ENCODE measurements at regions not wholly inside any gene's neighbourhood (a gene's known extent, or its start where the extent isn't known, plus 50 kb on each side); places are given as distances from the start of the nearest gene placed in this dataset.

DNA sequence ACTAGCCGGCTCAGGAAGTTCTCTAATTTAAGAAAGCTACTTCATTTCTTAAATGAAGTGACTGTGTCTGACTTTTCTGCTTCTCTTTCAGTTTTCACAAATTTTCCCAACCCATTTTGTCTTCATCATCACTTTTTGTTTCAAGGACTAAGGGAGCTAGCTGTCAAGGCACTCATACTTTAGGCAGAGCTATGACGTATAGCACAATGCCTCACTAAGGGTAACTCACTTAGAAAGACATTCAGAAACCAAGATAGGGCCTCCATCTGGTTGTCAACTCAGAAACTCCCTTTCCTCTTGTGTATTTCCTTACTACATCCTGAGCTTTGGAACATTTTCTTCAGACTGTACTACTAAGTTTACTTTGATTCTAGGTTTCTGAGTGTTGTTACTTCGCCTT is 397.9 kb downstream of the TOX3 start:
- CTCF ChIA-PET = no interaction called here
- Histone ChIP-seq H3K27me3 (replicated peaks in 1 of 2; ENCODE audit: control insufficient read depth in 2 of 2, extremely low read depth in 1 of 2, insufficient read depth in 2 of 2, low read length in 1 of 2) (no peaks in the 10 kb centered on the region), H3K9me3 (no peaks in the 10 kb centered on the region), H3K36me3 (ENCODE audit: control insufficient read depth in 2 of 2, extremely low read depth in 1 of 2, insufficient read depth in 1 of 2, low read length in 1 of 2) (no peaks in the 10 kb centered on the region), H3K4me3 (ENCODE audit: control insufficient read depth in 1 of 2, extremely low read depth in 1 of 2, low read length in 1 of 2) (no peak overlapping the region), H3K27ac (ENCODE audit: low read length) (no peak overlapping the region), H3K4me1 (ENCODE audit: control insufficient read depth in 1 of 2, extremely low read depth in 1 of 2, insufficient read depth in 2 of 2, low read length in 2 of 2) (no peaks in the 10 kb centered on the region)
- no peak for DNase-seq
- ATAC-seq (replicated peaks in 1 of 4) = no peak
- Mint-ChIP-seq H3K27me3 (no peaks in the 10 kb centered on the region), H3K27ac (no peak overlapping the region), H3K4me1 (no peaks in the 10 kb centered on the region), H3K9me3 (peaks cover 2 to 15% (median 9%) of the 10 kb centered on the region in 3 donors), H3K36me3 (no peaks in the 10 kb centered on the region), H3K4me3 (no peak overlapping the region)
- WGBS (ENCODE audit: insufficient coverage) = 57% methylated on average over 1 of the region's 3 CpGs
- POLR2A ChIA-PET = no interaction called here

DNA sequence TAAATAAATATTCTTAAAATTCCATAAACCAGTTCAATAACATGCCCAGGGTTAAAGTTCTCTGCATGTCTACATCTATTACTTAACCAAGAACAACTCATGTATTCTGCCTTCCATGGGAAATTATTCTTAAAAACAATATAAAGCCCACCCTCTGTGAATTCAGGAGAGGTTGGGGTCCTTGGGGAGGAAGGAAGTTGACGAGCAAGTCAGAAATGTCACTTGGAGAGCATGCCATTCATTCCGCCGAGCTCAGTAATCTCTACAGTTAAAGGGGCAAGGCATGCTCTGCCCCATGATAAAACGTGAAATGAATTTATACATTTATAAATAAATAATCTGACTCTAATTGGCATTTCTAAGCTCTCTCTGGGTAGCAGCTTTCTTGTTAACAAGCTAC is 405.1 kb downstream of the TOX3 start:
- Mint-ChIP-seq H3K9me3 (peaks cover 6 to 10% (median 7%) of the 10 kb centered on the region in 3 donors), H3K27ac (no peak overlapping the region), H3K36me3 (no peaks in the 10 kb centered on the region), H3K4me1 (no peaks in the 10 kb centered on the region), H3K27me3 (no peaks in the 10 kb centered on the region), H3K4me3 (no peak overlapping the region)
- ATAC-seq (replicated peaks in 1 of 4) (no peak), DNase-seq (no peak)
- Histone ChIP-seq H3K36me3 (ENCODE audit: control insufficient read depth in 2 of 2, extremely low read depth in 1 of 2, insufficient read depth in 1 of 2, low read length in 1 of 2) (no peaks in the 10 kb centered on the region), H3K9me3 (no peaks in the 10 kb centered on the region), H3K4me1 (ENCODE audit: control insufficient read depth in 1 of 2, extremely low read depth in 1 of 2, insufficient read depth in 2 of 2, low read length in 2 of 2) (no peaks in the 10 kb centered on the region), H3K27ac (ENCODE audit: low read length) (no peak overlapping the region), H3K27me3 (replicated peaks in 1 of 2; ENCODE audit: control insufficient read depth in 2 of 2, extremely low read depth in 1 of 2, insufficient read depth in 2 of 2, low read length in 1 of 2) (no peaks in the 10 kb centered on the region), H3K4me3 (ENCODE audit: control insufficient read depth in 1 of 2, extremely low read depth in 1 of 2, low read length in 1 of 2) (no peak overlapping the region)
- ChIA-PET POLR2A (no interaction called here), CTCF (no interaction called here)
- no CpG with 5 or more reads among the region's 4 CpGs for WGBS (ENCODE audit: insufficient coverage)

DNA sequence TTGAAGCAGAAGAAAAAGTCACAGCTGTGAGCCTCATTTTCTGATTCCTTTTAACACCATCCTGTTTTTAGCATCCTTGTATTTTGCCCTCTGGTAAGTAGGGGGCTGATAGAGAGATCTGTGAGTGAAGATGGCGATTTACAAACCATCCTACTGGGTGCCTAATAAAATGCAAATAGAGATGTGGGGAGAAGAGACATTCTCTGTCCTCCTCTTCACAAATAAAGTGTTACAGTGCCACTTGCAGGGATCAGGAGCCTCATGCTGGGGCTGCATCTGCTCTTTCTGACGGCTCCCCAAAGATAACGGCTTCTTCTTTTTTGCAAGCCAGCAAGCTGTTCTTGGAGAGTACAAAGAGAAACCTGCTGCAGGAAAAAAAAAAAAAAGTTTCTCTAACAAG is 418.6 kb downstream of the TOX3 start:
- CTCF ChIA-PET = no interaction called here
- DNase-seq (no peak), ATAC-seq (replicated peaks in 1 of 4) (no peak)
- no CpG with 5 or more reads among the region's 3 CpGs for WGBS (ENCODE audit: insufficient coverage)
- Mint-ChIP-seq H3K27ac (no peak overlapping the region), H3K27me3 (no peaks in the 10 kb centered on the region), H3K4me1 (no peaks in the 10 kb centered on the region), H3K4me3 (no peak overlapping the region), H3K36me3 (no peaks in the 10 kb centered on the region), H3K9me3 (peaks cover 2 to 27% (median 10%) of the 10 kb centered on the region in 3 donors)
- no peaks in the 10 kb centered on the region for H3K27me3 ChIP-seq (replicated peaks in 1 of 2; ENCODE audit: control insufficient read depth in 2 of 2, extremely low read depth in 1 of 2, insufficient read depth in 2 of 2, low read length in 1 of 2)
- H3K9me3 ChIP-seq = no peaks in the 10 kb centered on the region
- no peaks in the 10 kb centered on the region for H3K36me3 ChIP-seq (ENCODE audit: control insufficient read depth in 2 of 2, extremely low read depth in 1 of 2, insufficient read depth in 1 of 2, low read length in 1 of 2)
- POLR2A ChIA-PET = no interaction called here
- H3K4me1 ChIP-seq (ENCODE audit: control insufficient read depth in 1 of 2, extremely low read depth in 1 of 2, insufficient read depth in 2 of 2, low read length in 2 of 2) = no peaks in the 10 kb centered on the region
- no peak overlapping the region for H3K27ac ChIP-seq (ENCODE audit: low read length)
- no peak overlapping the region for H3K4me3 ChIP-seq (ENCODE audit: control insufficient read depth in 1 of 2, extremely low read depth in 1 of 2, low read length in 1 of 2)

DNA sequence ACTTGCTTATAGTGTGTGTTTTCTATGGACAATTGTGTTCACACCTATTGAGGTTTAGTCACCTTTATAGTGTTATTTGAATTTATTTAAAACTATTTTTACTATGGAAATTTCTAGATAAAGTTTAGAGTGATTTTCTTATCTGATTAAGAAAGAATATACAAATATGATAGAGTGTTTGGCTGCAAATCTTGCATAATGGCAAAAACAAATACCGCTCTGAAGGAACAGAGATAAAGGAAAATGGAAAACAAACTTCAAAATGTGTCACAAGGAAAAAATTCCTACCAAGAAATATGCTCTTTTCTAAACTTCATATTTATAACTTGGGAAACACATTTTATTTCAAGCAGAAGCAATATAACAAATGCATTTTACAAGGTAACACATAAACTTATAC is 423.1 kb downstream of the TOX3 start:
- no peak overlapping the region for H3K4me3 ChIP-seq (ENCODE audit: control insufficient read depth in 1 of 2, extremely low read depth in 1 of 2, low read length in 1 of 2)
- no peaks in the 10 kb centered on the region for H3K4me1 ChIP-seq (ENCODE audit: control insufficient read depth in 1 of 2, extremely low read depth in 1 of 2, insufficient read depth in 2 of 2, low read length in 2 of 2)
- ChIA-PET CTCF (no interaction called here), POLR2A (no interaction called here)
- H3K27ac ChIP-seq (ENCODE audit: low read length) = no peak overlapping the region
- DNase-seq (no peak), ATAC-seq (replicated peaks in 1 of 4) (no peak)
- Mint-ChIP-seq H3K27me3 (no peaks in the 10 kb centered on the region), H3K9me3 (peaks cover 11 to 31% (median 24%) of the 10 kb centered on the region in 3 donors), H3K36me3 (no peaks in the 10 kb centered on the region), H3K4me1 (no peaks in the 10 kb centered on the region), H3K4me3 (no peak overlapping the region), H3K27ac (no peak overlapping the region)
- no peaks in the 10 kb centered on the region for H3K9me3 ChIP-seq
- H3K27me3 ChIP-seq (replicated peaks in 1 of 2; ENCODE audit: control insufficient read depth in 2 of 2, extremely low read depth in 1 of 2, insufficient read depth in 2 of 2, low read length in 1 of 2) = no peaks in the 10 kb centered on the region
- H3K36me3 ChIP-seq (ENCODE audit: control insufficient read depth in 2 of 2, extremely low read depth in 1 of 2, insufficient read depth in 1 of 2, low read length in 1 of 2) = no peaks in the 10 kb centered on the region
- WGBS (ENCODE audit: insufficient coverage) = no CpG with 5 or more reads among the region's 1 CpG

DNA sequence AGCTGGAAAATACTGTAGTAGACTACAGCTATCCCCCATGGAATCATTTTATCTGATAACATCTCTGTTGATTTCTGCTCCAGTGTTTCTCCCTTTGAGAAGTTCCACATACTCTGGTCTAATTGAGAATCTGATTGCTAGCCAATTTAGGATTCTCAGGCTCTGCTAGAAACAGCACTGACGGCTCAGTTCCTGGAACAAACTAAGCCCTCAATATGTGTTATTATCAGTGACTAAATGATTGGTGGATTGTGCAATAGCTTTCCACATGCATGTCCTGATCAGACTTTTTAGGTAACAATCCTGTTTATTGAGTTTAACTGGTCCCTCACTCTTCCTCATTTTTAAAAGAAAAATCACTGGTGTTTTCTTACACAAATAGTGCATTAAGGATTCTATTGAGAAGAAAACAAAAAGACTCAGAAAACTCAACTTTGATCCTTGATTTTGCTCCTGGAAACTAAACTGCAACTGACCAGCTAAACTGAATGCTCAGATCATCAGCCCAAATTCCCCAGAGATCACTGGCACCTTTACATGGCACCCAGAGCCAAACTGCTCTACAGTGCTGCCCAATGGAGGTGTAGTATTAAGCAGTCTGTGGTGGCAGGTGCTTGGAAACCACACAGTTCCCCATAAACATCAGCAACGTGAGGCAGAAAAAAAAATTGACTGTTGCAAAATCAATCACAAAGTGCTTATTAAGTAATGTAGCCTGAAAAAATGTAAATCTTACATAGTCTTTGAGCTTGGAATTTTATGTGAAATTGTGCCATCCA is 423.7 kb downstream of the TOX3 start:
- ChIA-PET CTCF (no interaction called here), POLR2A (no interaction called here)
- Histone ChIP-seq H3K4me3 (ENCODE audit: control insufficient read depth in 1 of 2, extremely low read depth in 1 of 2, low read length in 1 of 2) (no peak overlapping the region), H3K9me3 (no peaks in the 10 kb centered on the region), H3K4me1 (ENCODE audit: control insufficient read depth in 1 of 2, extremely low read depth in 1 of 2, insufficient read depth in 2 of 2, low read length in 2 of 2) (no peaks in the 10 kb centered on the region), H3K36me3 (ENCODE audit: control insufficient read depth in 2 of 2, extremely low read depth in 1 of 2, insufficient read depth in 1 of 2, low read length in 1 of 2) (no peaks in the 10 kb centered on the region), H3K27ac (ENCODE audit: low read length) (no peak overlapping the region), H3K27me3 (replicated peaks in 1 of 2; ENCODE audit: control insufficient read depth in 2 of 2, extremely low read depth in 1 of 2, insufficient read depth in 2 of 2, low read length in 1 of 2) (no peaks in the 10 kb centered on the region)
- H3K4me3 Mint-ChIP-seq = no peak overlapping the region
- H3K36me3 Mint-ChIP-seq = no peaks in the 10 kb centered on the region
- ATAC-seq (replicated peaks in 1 of 4) (no peak), DNase-seq (no peak)
- H3K27me3 Mint-ChIP-seq = no peaks in the 10 kb centered on the region
- no peaks in the 10 kb centered on the region for H3K4me1 Mint-ChIP-seq
- no CpG with 5 or more reads among the region's 2 CpGs for WGBS (ENCODE audit: insufficient coverage)
- no peak overlapping the region for H3K27ac Mint-ChIP-seq
- H3K9me3 Mint-ChIP-seq = peaks cover 11 to 31% (median 24%) of the 10 kb centered on the region in 3 donors

DNA sequence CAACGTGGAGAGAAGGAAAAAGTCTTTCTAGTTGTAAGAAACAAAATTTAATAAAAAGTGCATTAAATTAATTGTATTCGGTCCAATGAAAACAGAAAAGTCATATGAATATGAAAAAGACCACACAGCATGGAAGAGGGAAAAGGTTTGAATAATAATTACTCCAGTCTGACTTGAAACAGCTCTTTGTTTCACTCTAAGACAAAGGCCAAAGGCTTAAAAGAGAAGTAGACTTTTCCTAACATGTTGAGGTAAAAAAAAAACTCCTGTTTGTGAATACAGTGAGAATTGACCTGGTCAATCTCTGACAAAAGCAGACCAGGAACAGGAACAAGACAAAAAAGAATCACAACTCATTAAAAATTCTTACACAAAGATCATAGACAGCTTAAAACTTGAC is 429.8 kb downstream of the TOX3 start:
- Mint-ChIP-seq H3K36me3 (no peaks in the 10 kb centered on the region), H3K4me3 (no peak overlapping the region), H3K27ac (no peak overlapping the region), H3K27me3 (no peaks in the 10 kb centered on the region), H3K4me1 (no peaks in the 10 kb centered on the region), H3K9me3 (peaks cover 14 to 33% (median 15%) of the 10 kb centered on the region in 3 donors)
- no peaks in the 10 kb centered on the region for H3K36me3 ChIP-seq (ENCODE audit: control insufficient read depth in 2 of 2, extremely low read depth in 1 of 2, insufficient read depth in 1 of 2, low read length in 1 of 2)
- no peak for ATAC-seq (replicated peaks in 1 of 4)
- no CpG with 5 or more reads among the region's 2 CpGs for WGBS (ENCODE audit: insufficient coverage)
- H3K27ac ChIP-seq (ENCODE audit: low read length) = no peak overlapping the region
- no peak overlapping the region for H3K4me3 ChIP-seq (ENCODE audit: control insufficient read depth in 1 of 2, extremely low read depth in 1 of 2, low read length in 1 of 2)
- H3K27me3 ChIP-seq (replicated peaks in 1 of 2; ENCODE audit: control insufficient read depth in 2 of 2, extremely low read depth in 1 of 2, insufficient read depth in 2 of 2, low read length in 1 of 2) = no peaks in the 10 kb centered on the region
- no peaks in the 10 kb centered on the region for H3K4me1 ChIP-seq (ENCODE audit: control insufficient read depth in 1 of 2, extremely low read depth in 1 of 2, insufficient read depth in 2 of 2, low read length in 2 of 2)
- no peaks in the 10 kb centered on the region for H3K9me3 ChIP-seq
- CTCF ChIA-PET = no interaction called here
- no peak for DNase-seq
- POLR2A ChIA-PET = no interaction called here

DNA sequence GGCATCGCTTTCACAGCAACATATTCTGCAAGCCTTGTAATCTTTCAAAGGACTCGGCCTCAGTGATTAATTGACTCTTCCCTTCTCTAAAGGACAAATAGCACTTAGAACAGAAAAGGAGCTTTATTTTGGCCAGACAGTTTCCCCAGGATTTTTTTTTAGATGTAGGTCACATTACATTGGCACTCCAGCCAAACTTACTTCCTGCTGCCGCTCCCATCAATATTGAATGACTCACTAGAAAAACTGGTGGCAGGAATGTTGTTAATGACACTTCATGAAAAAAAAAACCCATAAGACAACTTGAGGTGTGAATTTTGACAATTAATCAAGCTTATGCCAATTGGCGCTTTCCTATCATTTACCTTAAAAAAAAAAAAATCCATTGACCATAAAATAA is 432.6 kb downstream of the TOX3 start:
- ATAC-seq (replicated peaks in 1 of 4) = no peak
- Histone ChIP-seq H3K27ac (ENCODE audit: low read length) (no peak overlapping the region), H3K36me3 (ENCODE audit: control insufficient read depth in 2 of 2, extremely low read depth in 1 of 2, insufficient read depth in 1 of 2, low read length in 1 of 2) (no peaks in the 10 kb centered on the region), H3K9me3 (no peaks in the 10 kb centered on the region), H3K4me1 (ENCODE audit: control insufficient read depth in 1 of 2, extremely low read depth in 1 of 2, insufficient read depth in 2 of 2, low read length in 2 of 2) (no peaks in the 10 kb centered on the region), H3K27me3 (replicated peaks in 1 of 2; ENCODE audit: control insufficient read depth in 2 of 2, extremely low read depth in 1 of 2, insufficient read depth in 2 of 2, low read length in 1 of 2) (no peaks in the 10 kb centered on the region), H3K4me3 (ENCODE audit: control insufficient read depth in 1 of 2, extremely low read depth in 1 of 2, low read length in 1 of 2) (no peak overlapping the region)
- ChIA-PET CTCF (no interaction called here), POLR2A (no interaction called here)
- DNase-seq = no peak
- no peak overlapping the region for H3K4me3 Mint-ChIP-seq
- no peaks in the 10 kb centered on the region for H3K36me3 Mint-ChIP-seq
- 80% methylated on average over 2 of the region's 4 CpGs for WGBS (ENCODE audit: insufficient coverage)
- H3K27me3 Mint-ChIP-seq = no peaks in the 10 kb centered on the region
- H3K9me3 Mint-ChIP-seq = peaks cover 8 to 24% (median 11%) of the 10 kb centered on the region in 3 donors
- no peak overlapping the region for H3K27ac Mint-ChIP-seq
- H3K4me1 Mint-ChIP-seq = no peaks in the 10 kb centered on the region
